ENCODE measurements at regions not wholly inside any gene's neighbourhood (a gene's known extent, or its start where the extent isn't known, plus 50 kb on each side); places are given as distances from the start of the nearest gene placed in this dataset.

DNA sequence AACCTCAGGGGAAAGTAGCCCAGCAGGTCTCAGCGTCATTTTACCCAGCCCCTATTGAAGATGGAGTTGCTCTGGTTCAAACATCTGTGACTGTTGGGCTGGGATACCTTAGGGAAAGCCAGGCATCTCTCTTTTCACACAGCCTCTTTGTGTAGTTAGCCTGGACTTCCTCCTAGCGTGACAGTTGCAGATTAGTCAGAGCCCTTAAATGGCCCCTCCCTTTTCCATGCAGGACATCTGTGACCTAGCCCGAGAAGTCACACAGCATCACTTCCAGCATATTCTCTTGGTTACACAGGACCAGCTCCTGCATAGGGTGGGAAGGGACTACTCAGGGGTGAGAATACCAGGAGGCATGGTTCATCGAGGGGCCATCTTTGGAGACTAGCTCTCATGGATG, 375.0 kb upstream of the RBFOX1 start:
- H3K4me3 ChIP-seq (ENCODE audit: low read depth, low read length): no peak overlapping the region
- no peak for TF ChIP-seq MYC (IDR thresholded peaks at IDR 0.05; ENCODE audit: low read depth, low read length)
- no peak for TF ChIP-seq POLR2A (IDR thresholded peaks at IDR 0.05; ENCODE audit: extremely low read depth, insufficient read length)
- TF ChIP-seq, protein P1, sequence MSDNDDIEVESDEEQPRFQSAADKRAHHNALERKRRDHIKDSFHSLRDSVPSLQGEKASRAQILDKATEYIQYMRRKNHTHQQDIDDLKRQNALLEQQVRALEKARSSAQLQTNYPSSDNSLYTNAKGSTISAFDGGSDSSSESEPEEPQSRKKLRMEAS (IDR thresholded peaks at IDR 0.05; ENCODE audit: low read depth, low read length): no peak
- no peak for TF ChIP-seq CTCF (IDR thresholded peaks at IDR 0.05; ENCODE audit: low read depth, low read length)
- DNase-seq (ENCODE audit: low read depth): peak; percentile 25

DNA sequence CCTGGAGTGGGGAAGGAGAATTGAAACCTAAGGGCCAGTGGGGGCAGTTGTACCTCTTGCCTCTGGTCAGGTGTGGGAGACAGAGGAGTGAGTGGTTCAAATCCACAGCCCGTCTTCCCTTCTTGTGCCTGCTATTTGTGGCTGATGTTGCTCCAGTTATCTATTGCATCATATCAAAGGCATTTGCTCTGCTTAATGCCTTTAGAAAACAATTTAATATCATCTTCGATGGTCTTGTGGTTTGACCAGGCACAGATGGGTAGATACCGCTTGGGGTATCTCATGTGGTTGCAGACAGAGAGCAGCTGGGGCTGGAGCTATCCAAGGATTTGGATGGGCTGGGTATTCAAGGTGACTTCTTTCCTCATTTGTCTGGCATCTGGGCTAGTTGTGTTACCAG, 376.1 kb upstream of the RBFOX1 start:
- no peak overlapping the region for H3K4me3 ChIP-seq (ENCODE audit: low read depth, low read length)
- no peak for DNase-seq (ENCODE audit: low read depth)
- TF ChIP-seq CTCF (IDR thresholded peaks at IDR 0.05; ENCODE audit: low read depth, low read length) (no peak), MYC (IDR thresholded peaks at IDR 0.05; ENCODE audit: low read depth, low read length) (no peak), POLR2A (IDR thresholded peaks at IDR 0.05; ENCODE audit: extremely low read depth, insufficient read length) (no peak)
- TF ChIP-seq, protein P1 (IDR thresholded peaks at IDR 0.05; ENCODE audit: low read depth, low read length): no peak

GRCh38 chr16:6955303-6955702, 377.3 kb upstream of the RBFOX1 start:
- no peak for DNase-seq (ENCODE audit: low read depth)
- no peak for TF ChIP-seq POLR2A (IDR thresholded peaks at IDR 0.05; ENCODE audit: extremely low read depth, insufficient read length)
- no peak for TF ChIP-seq CTCF (IDR thresholded peaks at IDR 0.05; ENCODE audit: low read depth, low read length)
- H3K4me3 ChIP-seq (ENCODE audit: low read depth, low read length): no peak overlapping the region

DNA sequence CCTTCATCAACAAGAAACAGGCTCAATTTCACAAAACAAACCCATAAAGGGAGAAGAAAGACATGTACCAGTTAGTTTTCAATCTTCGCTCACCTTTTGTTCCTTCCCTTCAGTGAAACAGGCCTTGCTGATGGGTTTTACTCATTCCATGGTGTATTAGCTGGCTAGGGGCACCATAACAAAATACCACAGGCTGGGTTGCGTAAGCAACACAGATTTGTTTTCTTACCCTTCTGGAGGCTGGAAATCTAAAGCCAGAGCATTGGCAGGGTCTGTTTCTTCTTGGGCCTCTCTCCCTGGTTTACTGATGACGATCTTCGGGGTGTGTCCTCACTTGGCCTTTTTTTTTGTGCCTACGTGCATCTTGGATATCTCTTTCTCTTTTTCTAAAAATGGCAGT, 383.4 kb upstream of the RBFOX1 start:
- no peak overlapping the region for H3K4me3 ChIP-seq (ENCODE audit: low read depth, low read length)
- DNase-seq (ENCODE audit: low read depth): no peak
- TF ChIP-seq CTCF (IDR thresholded peaks at IDR 0.05; ENCODE audit: low read depth, low read length) (no peak), MYC (IDR thresholded peaks at IDR 0.05; ENCODE audit: low read depth, low read length) (no peak), POLR2A (IDR thresholded peaks at IDR 0.05; ENCODE audit: extremely low read depth, insufficient read length) (no peak)
- TF ChIP-seq, protein P1 (IDR thresholded peaks at IDR 0.05; ENCODE audit: low read depth, low read length): no peak

GRCh38 chr16:6947291-6947690, 385.4 kb upstream of the RBFOX1 start:
- no peak overlapping the region for H3K4me3 ChIP-seq (ENCODE audit: low read depth, low read length)
- DNase-seq (ENCODE audit: low read depth): no peak
- no peak for TF ChIP-seq MYC (IDR thresholded peaks at IDR 0.05; ENCODE audit: low read depth, low read length)
- TF ChIP-seq CTCF (IDR thresholded peaks at IDR 0.05; ENCODE audit: low read depth, low read length): no peak
- TF ChIP-seq, protein P1 (IDR thresholded peaks at IDR 0.05; ENCODE audit: low read depth, low read length): no peak
- TF ChIP-seq POLR2A (IDR thresholded peaks at IDR 0.05; ENCODE audit: extremely low read depth, insufficient read length): no peak

GRCh38 chr16:6946802-6947201, 385.8 kb upstream of the RBFOX1 start:
- DNase-seq (ENCODE audit: low read depth): no peak
- no peak overlapping the region for H3K4me3 ChIP-seq (ENCODE audit: low read depth, low read length)
- no peak for TF ChIP-seq POLR2A (IDR thresholded peaks at IDR 0.05; ENCODE audit: extremely low read depth, insufficient read length)
- TF ChIP-seq MYC (IDR thresholded peaks at IDR 0.05; ENCODE audit: low read depth, low read length): no peak
- TF ChIP-seq CTCF (IDR thresholded peaks at IDR 0.05; ENCODE audit: low read depth, low read length): no peak
- TF ChIP-seq, protein P1 (IDR thresholded peaks at IDR 0.05; ENCODE audit: low read depth, low read length): no peak
